GM23338 (cell line): ENCODE measurements at regions not wholly inside any gene's neighbourhood (a gene's known extent, or its start where the extent isn't known, plus 50 kb on each side); places are given as distances from the start of the nearest gene placed in this dataset.

Source experiments
- ATAC-seq: fragments of 200-7000 bp; cut with Tn5 transposase; 3 replicates; pipeline ENCODE4 v1.9.1; 2020
- DNase-seq: peaks from one replicate; pipeline ENCODE4 v3.0.0-alpha.2; 2015; ENCODE audit warnings: low spot score
- H2AFZ ChIP-seq: fragments of 200-600 bp; sonication (generic); 2 replicates; pipeline ENCODE4 v1.8.0; 2016; ENCODE audit warnings: antibody characterized with exemption, mild to moderate bottlenecking, moderate library complexity
- H3F3A ChIP-seq: fragments of 200-600 bp; sonication (generic); replicated peaks from 2 replicates; pipeline ENCODE4 v1.8.0; 2017; ENCODE audit warnings: antibody characterized with exemption, mixed run types, low read depth
- H3K27ac ChIP-seq: fragments of 200-600 bp; sonication (generic); 2 replicates; pipeline ENCODE4 v1.6.1; 2016; ENCODE audit warnings: low read depth
- H3K27me3 ChIP-seq: fragments of 200-600 bp; sonication (generic); 2 replicates; pipeline ENCODE4 v1.8.0; 2016; ENCODE audit warnings: mild to moderate bottlenecking, mixed run types, moderate library complexity; ENCODE audit not compliant: insufficient read depth
- H3K36me3 ChIP-seq: fragments of 200-600 bp; sonication (generic); 2 replicates; pipeline ENCODE4 v1.8.0; 2016; ENCODE audit warnings: mild to moderate bottlenecking; ENCODE audit not compliant: insufficient read depth
- H3K4me1 ChIP-seq: fragments of 200-600 bp; sonication (generic); 2 replicates; pipeline ENCODE4 v1.8.0; 2016; ENCODE audit warnings: mild to moderate bottlenecking, moderate library complexity; ENCODE audit not compliant: insufficient read depth
- H3K4me2 ChIP-seq: fragments of 200-600 bp; sonication (generic); 2 replicates; pipeline ENCODE4 v1.7.1; 2017; ENCODE audit warnings: mixed run types
- H3K4me3 ChIP-seq: fragments of 200-600 bp; sonication (generic); 2 replicates; pipeline ENCODE4 v1.6.1; 2016; ENCODE audit warnings: mixed run types
- H3K79me2 ChIP-seq: fragments of 200-600 bp; sonication (generic); replicated peaks from 2 replicates; pipeline ENCODE4 v1.8.0; 2017; ENCODE audit warnings: mild to moderate bottlenecking; ENCODE audit not compliant: insufficient read depth
- H3K9me2 ChIP-seq: fragments of 200-600 bp; sonication (generic); 2 replicates; pipeline ENCODE4 v1.8.0; 2017; ENCODE audit not compliant: insufficient read depth
- H4K20me1 ChIP-seq: fragments of 200-600 bp; sonication (generic); replicated peaks from 2 replicates; pipeline ENCODE4 v1.8.0; 2017; ENCODE audit warnings: mild to moderate bottlenecking; ENCODE audit not compliant: insufficient read depth
- H3K27ac Mint-ChIP-seq: 2 replicates; pipeline ENCODE4 v1.8.0; 2020; ENCODE audit warnings: inconsistent platforms, mild to moderate bottlenecking, moderate library complexity, mixed read lengths
- H3K27me3 Mint-ChIP-seq: 3 replicates; pipeline ENCODE4 v1.8.0; 2022; ENCODE audit warnings: low read depth, mild to moderate bottlenecking, moderate library complexity, mixed read lengths, inconsistent platforms; ENCODE audit not compliant: insufficient read depth, poor library complexity
- H3K36me3 Mint-ChIP-seq: 3 replicates; pipeline ENCODE4 v1.8.0; 2021; ENCODE audit warnings: low read depth, mild to moderate bottlenecking, inconsistent platforms, moderate library complexity, mixed read lengths
- H3K4me1 Mint-ChIP-seq: 3 replicates; pipeline ENCODE4 v1.8.0; 2020; ENCODE audit warnings: mild to moderate bottlenecking, inconsistent platforms, mixed read lengths
- H3K4me3 Mint-ChIP-seq: 3 replicates; pipeline ENCODE4 v1.8.0; 2021; ENCODE audit warnings: moderate library complexity, mild to moderate bottlenecking, inconsistent platforms, mixed read lengths
- H3K9me3 Mint-ChIP-seq: 3 replicates; pipeline ENCODE4 v1.8.0; 2020; ENCODE audit warnings: moderate library complexity, mild to moderate bottlenecking, inconsistent platforms, mixed read lengths
- CREB1 ChIP-seq: fragments of 250-450 bp; sonication (Bioruptor Pico); IDR thresholded peaks from 2 replicates; pipeline ENCODE4 v1.5.0; 2020; ENCODE audit warnings: low read depth, mild to moderate bottlenecking, moderate library complexity
- CTCF ChIP-seq, 2 experiments: fragments of 200-600 bp in 1 of 2; sonication (generic) in 1 of 2; conservative IDR thresholded peaks; 2 replicates each; pipeline versions ENCODE4 v1.5.1 to v1.6.1; 2016 to 2017; ENCODE audit warnings: antibody characterized with exemption in 2 of 2, low read depth in 2 of 2, mild to moderate bottlenecking in 2 of 2, moderate library complexity in 1 of 2
- ETS1 ChIP-seq: IDR thresholded peaks from 2 replicates; pipeline ENCODE4 v1.6.1; 2016; ENCODE audit warnings: antibody characterized with exemption
- EZH2 ChIP-seq: fragments of 200-600 bp; sonication (generic); IDR thresholded peaks from one replicate; pipeline ENCODE4 v1.8.0; 2017; ENCODE audit warnings: antibody characterized with exemption, mild to moderate bottlenecking, low read depth; ENCODE audit not compliant: unreplicated experiment
- EZH2phosphoT487 ChIP-seq: fragments of 200-600 bp; sonication (generic); IDR thresholded peaks from one replicate; pipeline ENCODE4 v1.8.1; 2018; ENCODE audit warnings: antibody characterized with exemption; ENCODE audit not compliant: unreplicated experiment
- JUNB ChIP-seq: IDR thresholded peaks from one replicate; pipeline ENCODE4 v1.6.1; 2016; ENCODE audit warnings: antibody characterized with exemption; ENCODE audit not compliant: unreplicated experiment
- NANOG ChIP-seq: IDR thresholded peaks from 2 replicates; pipeline ENCODE4 v1.6.1; 2016; ENCODE audit warnings: antibody characterized with exemption, borderline replicate concordance
- POLR2AphosphoS5 ChIP-seq: IDR thresholded peaks from 2 replicates; pipeline ENCODE4 v1.6.1; 2016; ENCODE audit warnings: antibody characterized with exemption, low read depth
- REST ChIP-seq: IDR thresholded peaks from one replicate; pipeline ENCODE4 v1.6.1; 2018; ENCODE audit warnings: antibody characterized with exemption; ENCODE audit not compliant: unreplicated experiment
- STAT1 ChIP-seq: IDR thresholded peaks from one replicate; pipeline ENCODE4 v1.6.1; 2016; ENCODE audit warnings: antibody characterized with exemption; ENCODE audit not compliant: unreplicated experiment
- ZNF114 ChIP-seq: fragments of 250-450 bp; sonication (Bioruptor Pico); IDR thresholded peaks from 2 replicates; pipeline ENCODE4 v1.5.0; 2020; ENCODE audit warnings: mild to moderate bottlenecking, moderate library complexity
- ZNF331 ChIP-seq: fragments of 250-450 bp; sonication (Bioruptor Pico); IDR thresholded peaks from 2 replicates; pipeline ENCODE4 v1.5.0; 2020; ENCODE audit warnings: low read depth, mild to moderate bottlenecking, moderate library complexity
- TF ChIP-seq, protein P1 (sequence below): fragments of 250-450 bp; sonication (Bioruptor Pico); IDR thresholded peaks from 2 replicates; pipeline ENCODE4 v1.5.0; 2020; ENCODE audit warnings: mild to moderate bottlenecking, moderate library complexity

GRCh38 chr2:83017366-83018090 lies 1441.6 kb downstream of the SUCLG1 start:
- ATAC-seq (no peak), DNase-seq (no peak)
- H3K27me3 Mint-ChIP-seq, result peaks cover 2% of the 10 kb centered on the region
- no peaks in the 10 kb centered on the region for H3K36me3 Mint-ChIP-seq
- H3K27ac Mint-ChIP-seq, result no peak overlapping the region
- H3K4me3 Mint-ChIP-seq, result no peak overlapping the region
- Histone ChIP-seq H3K27me3 (no peaks in the 10 kb centered on the region), H3K4me2 (no peak overlapping the region), H2AFZ (no peak overlapping the region), H3K4me1 (peaks cover 11% of the 10 kb centered on the region), H3K9me2 (no peaks in the 10 kb centered on the region), H3F3A (no peaks in the 10 kb centered on the region), H3K27ac (no peak overlapping the region), H3K79me2 (no peaks in the 10 kb centered on the region), H3K4me3 (no peak overlapping the region), H4K20me1 (no peaks in the 10 kb centered on the region), H3K36me3 (no peaks in the 10 kb centered on the region)
- no peak for TF ChIP-seq CTCF (conservative IDR thresholded peaks at IDR 0.05; ENCODE audit: low read depth in 2 of 2)
- TF ChIP-seq, protein P1, sequence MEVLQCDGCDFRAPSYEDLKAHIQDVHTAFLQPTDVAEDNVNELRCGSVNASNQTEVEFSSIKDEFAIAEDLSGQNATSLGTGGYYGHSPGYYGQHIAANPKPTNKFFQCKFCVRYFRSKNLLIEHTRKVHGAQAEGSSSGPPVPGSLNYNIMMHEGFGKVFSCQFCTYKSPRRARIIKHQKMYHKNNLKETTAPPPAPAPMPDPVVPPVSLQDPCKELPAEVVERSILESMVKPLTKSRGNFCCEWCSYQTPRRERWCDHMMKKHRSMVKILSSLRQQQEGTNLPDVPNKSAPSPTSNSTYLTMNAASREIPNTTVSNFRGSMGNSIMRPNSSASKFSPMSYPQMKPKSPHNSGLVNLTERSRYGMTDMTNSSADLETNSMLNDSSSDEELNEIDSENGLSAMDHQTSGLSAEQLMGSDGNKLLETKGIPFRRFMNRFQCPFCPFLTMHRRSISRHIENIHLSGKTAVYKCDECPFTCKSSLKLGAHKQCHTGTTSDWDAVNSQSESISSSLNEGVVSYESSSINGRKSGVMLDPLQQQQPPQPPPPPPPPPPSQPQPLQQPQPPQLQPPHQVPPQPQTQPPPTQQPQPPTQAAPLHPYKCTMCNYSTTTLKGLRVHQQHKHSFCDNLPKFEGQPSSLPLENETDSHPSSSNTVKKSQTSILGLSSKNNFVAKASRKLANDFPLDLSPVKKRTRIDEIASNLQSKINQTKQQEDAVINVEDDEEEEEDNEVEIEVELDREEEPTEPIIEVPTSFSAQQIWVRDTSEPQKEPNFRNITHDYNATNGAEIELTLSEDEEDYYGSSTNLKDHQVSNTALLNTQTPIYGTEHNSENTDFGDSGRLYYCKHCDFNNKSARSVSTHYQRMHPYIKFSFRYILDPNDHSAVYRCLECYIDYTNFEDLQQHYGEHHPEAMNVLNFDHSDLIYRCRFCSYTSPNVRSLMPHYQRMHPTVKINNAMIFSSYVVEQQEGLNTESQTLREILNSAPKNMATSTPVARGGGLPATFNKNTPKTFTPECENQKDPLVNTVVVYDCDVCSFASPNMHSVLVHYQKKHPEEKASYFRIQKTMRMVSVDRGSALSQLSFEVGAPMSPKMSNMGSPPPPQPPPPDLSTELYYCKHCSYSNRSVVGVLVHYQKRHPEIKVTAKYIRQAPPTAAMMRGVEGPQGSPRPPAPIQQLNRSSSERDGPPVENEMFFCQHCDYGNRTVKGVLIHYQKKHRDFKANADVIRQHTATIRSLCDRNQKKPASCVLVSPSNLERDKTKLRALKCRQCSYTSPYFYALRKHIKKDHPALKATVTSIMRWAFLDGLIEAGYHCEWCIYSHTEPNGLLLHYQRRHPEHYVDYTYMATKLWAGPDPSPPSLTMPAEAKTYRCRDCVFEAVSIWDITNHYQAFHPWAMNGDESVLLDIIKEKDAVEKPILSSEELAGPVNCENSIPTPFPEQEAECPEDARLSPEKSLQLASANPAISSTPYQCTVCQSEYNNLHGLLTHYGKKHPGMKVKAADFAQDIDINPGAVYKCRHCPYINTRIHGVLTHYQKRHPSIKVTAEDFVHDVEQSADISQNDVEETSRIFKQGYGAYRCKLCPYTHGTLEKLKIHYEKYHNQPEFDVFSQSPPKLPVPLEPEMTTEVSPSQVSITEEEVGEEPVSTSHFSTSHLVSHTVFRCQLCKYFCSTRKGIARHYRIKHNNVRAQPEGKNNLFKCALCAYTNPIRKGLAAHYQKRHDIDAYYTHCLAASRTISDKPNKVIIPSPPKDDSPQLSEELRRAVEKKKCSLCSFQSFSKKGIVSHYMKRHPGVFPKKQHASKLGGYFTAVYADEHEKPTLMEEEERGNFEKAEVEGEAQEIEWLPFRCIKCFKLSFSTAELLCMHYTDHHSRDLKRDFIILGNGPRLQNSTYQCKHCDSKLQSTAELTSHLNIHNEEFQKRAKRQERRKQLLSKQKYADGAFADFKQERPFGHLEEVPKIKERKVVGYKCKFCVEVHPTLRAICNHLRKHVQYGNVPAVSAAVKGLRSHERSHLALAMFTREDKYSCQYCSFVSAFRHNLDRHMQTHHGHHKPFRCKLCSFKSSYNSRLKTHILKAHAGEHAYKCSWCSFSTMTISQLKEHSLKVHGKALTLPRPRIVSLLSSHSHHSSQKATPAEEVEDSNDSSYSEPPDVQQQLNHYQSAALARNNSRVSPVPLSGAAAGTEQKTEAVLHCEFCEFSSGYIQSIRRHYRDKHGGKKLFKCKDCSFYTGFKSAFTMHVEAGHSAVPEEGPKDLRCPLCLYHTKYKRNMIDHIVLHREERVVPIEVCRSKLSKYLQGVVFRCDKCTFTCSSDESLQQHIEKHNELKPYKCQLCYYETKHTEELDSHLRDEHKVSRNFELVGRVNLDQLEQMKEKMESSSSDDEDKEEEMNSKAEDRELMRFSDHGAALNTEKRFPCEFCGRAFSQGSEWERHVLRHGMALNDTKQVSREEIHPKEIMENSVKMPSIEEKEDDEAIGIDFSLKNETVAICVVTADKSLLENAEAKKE (CRISPR knock-in tag), result no peak
- no peak for TF ChIP-seq STAT1
- no peak for TF ChIP-seq EZH2phosphoT487
- TF ChIP-seq ZNF114 (CRISPR knock-in tag), result no peak
- no peak for TF ChIP-seq ZNF331 (CRISPR knock-in tag)
- no peak for TF ChIP-seq POLR2AphosphoS5
- TF ChIP-seq CREB1 (CRISPR knock-in tag), result no peak
- TF ChIP-seq REST, result no peak
- TF ChIP-seq JUNB, result no peak
- TF ChIP-seq EZH2, result no peak
- no peak for TF ChIP-seq NANOG
- no peak for TF ChIP-seq ETS1
- no peaks in the 10 kb centered on the region for H3K9me3 Mint-ChIP-seq
- peaks cover 1% of the 10 kb centered on the region; the same call in 2 of the 3 replicates for H3K4me1 Mint-ChIP-seq
